ENCODE measurements at regions not wholly inside any gene's neighbourhood (a gene's known extent, or its start where the extent isn't known, plus 50 kb on each side); places are given as distances from the start of the nearest gene placed in this dataset.
A peak's percentile ranks its signal among the peaks of the same experiment; 100 is the strongest.

- Mint-ChIP-seq H3K27ac (no peak overlapping the region), H3K4me1 (no peaks in the 10 kb centered on the region), H3K27me3 (ENCODE audit: low read depth) (no peaks in the 10 kb centered on the region), H3K36me3 (ENCODE audit: low read depth) (no peaks in the 10 kb centered on the region), H3K9me3 (peaks cover 6% of the 10 kb centered on the region), H3K4me3 (no peak overlapping the region)
- no peak for TF ChIP-seq CTCF (IDR thresholded peaks at IDR 0.05; ENCODE audit: unreplicated experiment in 3 of 3)
Measured at GRCh38 chr2:18309188-18309587, 251.3 kb downstream of the RDH14 start.

- Mint-ChIP-seq H3K4me1 (no peaks in the 10 kb centered on the region), H3K27ac (no peak overlapping the region), H3K9me3 (peaks cover 3% of the 10 kb centered on the region), H3K27me3 (ENCODE audit: low read depth) (no peaks in the 10 kb centered on the region), H3K4me3 (no peak overlapping the region), H3K36me3 (ENCODE audit: low read depth) (no peaks in the 10 kb centered on the region)
- TF ChIP-seq CTCF (IDR thresholded peaks at IDR 0.05; ENCODE audit: unreplicated experiment in 3 of 3) = no peak
Measured at GRCh38 chr2:18304849-18305248, 255.6 kb downstream of the RDH14 start.

- Mint-ChIP-seq H3K27ac (no peak overlapping the region), H3K9me3 (peaks cover under 1% of the 10 kb centered on the region), H3K4me1 (no peaks in the 10 kb centered on the region), H3K27me3 (ENCODE audit: low read depth) (no peaks in the 10 kb centered on the region), H3K4me3 (no peak overlapping the region), H3K36me3 (ENCODE audit: low read depth) (no peaks in the 10 kb centered on the region)
- TF ChIP-seq CTCF (IDR thresholded peaks at IDR 0.05; ENCODE audit: unreplicated experiment in 3 of 3) = no peak
Measured at GRCh38 chr2:18301421-18302139, 258.9 kb downstream of the RDH14 start.

GRCh38 chr2:18299423-18300212 is 260.8 kb downstream of the RDH14 start:
- H3K4me1 Mint-ChIP-seq = no peaks in the 10 kb centered on the region
- no peaks in the 10 kb centered on the region for H3K36me3 Mint-ChIP-seq (ENCODE audit: low read depth)
- no peaks in the 10 kb centered on the region for H3K27me3 Mint-ChIP-seq (ENCODE audit: low read depth)
- no peak for TF ChIP-seq CTCF (IDR thresholded peaks at IDR 0.05; ENCODE audit: unreplicated experiment in 3 of 3)
- H3K27ac Mint-ChIP-seq = peak overlapping the region; percentile 69 to 88 (median 70)
- no peaks in the 10 kb centered on the region for H3K9me3 Mint-ChIP-seq
- H3K4me3 Mint-ChIP-seq = no peak overlapping the region

GRCh38 chr2:18297534-18298058 is 262.9 kb downstream of the RDH14 start:
- H3K27ac Mint-ChIP-seq = no peak overlapping the region
- H3K4me1 Mint-ChIP-seq = no peaks in the 10 kb centered on the region
- no peak for TF ChIP-seq CTCF (IDR thresholded peaks at IDR 0.05; ENCODE audit: unreplicated experiment in 3 of 3)
- no peaks in the 10 kb centered on the region for H3K27me3 Mint-ChIP-seq (ENCODE audit: low read depth)
- H3K9me3 Mint-ChIP-seq = no peaks in the 10 kb centered on the region
- H3K4me3 Mint-ChIP-seq = no peak overlapping the region
- H3K36me3 Mint-ChIP-seq (ENCODE audit: low read depth) = no peaks in the 10 kb centered on the region
